ENCODE measurements at regions not wholly inside any gene's neighbourhood (a gene's known extent, or its start where the extent isn't known, plus 50 kb on each side); places are given as distances from the start of the nearest gene placed in this dataset.

DNA sequence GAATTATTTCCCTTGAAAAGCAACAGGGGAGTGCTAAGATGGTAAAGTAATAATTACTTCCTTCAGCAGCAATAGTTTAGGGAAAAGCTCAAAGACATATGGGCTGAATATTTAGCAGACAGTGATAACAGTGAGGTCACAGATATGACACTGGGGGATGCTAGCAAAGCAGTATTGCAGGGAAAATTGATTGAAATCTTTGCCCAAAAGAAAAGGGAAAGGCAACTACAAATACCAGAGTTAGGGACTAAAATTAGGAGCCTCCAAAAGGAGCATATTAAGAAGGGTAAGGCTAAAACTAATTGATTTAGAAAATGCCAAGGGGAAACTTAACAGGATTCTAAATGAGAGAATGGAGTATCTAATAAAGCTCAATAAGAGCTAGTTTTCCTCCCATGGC is 1191.3 kb upstream of the TENM3 start:
- no peak overlapping the region for H3K4me3 ChIP-seq
- TF ChIP-seq FOXP2 (optimal IDR thresholded peaks at IDR 0.05; ENCODE audit: control extremely low read depth, extremely low read length, insufficient read depth) (no peak), EZH2 (IDR thresholded peaks at IDR 0.05) (no peak), POLR2AphosphoS5 (IDR thresholded peaks at IDR 0.05; ENCODE audit: borderline replicate concordance, low read depth, low read length) (no peak)
- no peaks in the 10 kb centered on the region for H3K9me3 ChIP-seq (ENCODE audit: low read depth, low read length)
- no peaks in the 10 kb centered on the region for H3K36me3 ChIP-seq (ENCODE audit: insufficient read depth, low read length)
- no peak overlapping the region for H3K27ac ChIP-seq
- no peak overlapping the region for H3K9ac ChIP-seq (ENCODE audit: insufficient read length)
- no peak for DNase-seq (ENCODE audit: low read depth, low spot score)

DNA sequence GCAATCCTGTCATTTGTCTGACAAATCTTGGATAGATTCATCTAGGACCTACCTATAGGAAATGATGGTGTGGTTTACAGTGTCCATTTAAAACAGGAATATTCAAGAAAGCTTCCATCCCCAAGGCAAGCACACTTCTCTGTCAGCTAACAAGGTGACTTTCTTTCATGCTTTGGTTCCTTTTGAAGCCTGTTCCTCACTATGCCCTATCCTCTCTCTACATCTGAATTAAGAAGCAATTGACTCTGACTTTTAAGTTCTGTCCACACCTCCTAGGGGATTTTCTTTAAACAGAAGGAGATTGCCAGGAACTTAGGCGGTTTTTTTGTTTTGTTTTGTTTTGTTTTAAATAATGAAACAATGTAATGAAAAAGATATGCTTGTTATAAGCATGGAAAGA is 1181.4 kb upstream of the TENM3 start:
- Histone ChIP-seq H3K27ac (no peak overlapping the region), H3K9me3 (ENCODE audit: low read depth, low read length) (no peaks in the 10 kb centered on the region), H3K36me3 (ENCODE audit: insufficient read depth, low read length) (no peaks in the 10 kb centered on the region), H3K9ac (ENCODE audit: insufficient read length) (no peak overlapping the region), H3K4me3 (no peak overlapping the region)
- TF ChIP-seq EZH2 (IDR thresholded peaks at IDR 0.05): no peak
- TF ChIP-seq POLR2AphosphoS5 (IDR thresholded peaks at IDR 0.05; ENCODE audit: borderline replicate concordance, low read depth, low read length): no peak
- TF ChIP-seq FOXP2 (optimal IDR thresholded peaks at IDR 0.05; ENCODE audit: control extremely low read depth, extremely low read length, insufficient read depth): no peak
- DNase-seq (ENCODE audit: low read depth, low spot score): no peak

DNA sequence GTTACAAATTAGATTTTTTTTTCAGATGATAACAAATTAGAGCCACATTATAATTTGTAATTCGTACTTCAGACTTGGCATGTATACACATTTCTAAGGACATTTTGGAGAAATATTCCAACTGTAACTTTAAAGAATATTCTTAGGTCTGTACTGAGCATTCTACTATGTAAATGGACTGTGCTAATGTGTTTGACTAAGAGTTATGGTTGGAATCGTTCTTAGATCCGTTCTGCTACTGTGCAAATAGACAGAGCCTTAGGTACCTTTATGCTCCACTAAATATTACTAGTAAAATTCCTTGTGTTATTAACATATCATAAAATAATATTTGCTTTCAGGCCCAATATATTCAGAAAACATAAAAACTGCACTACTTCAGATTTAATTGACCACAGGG is 1180.0 kb upstream of the TENM3 start:
- DNase-seq (ENCODE audit: low read depth, low spot score): no peak
- no peak overlapping the region for H3K27ac ChIP-seq
- H3K36me3 ChIP-seq (ENCODE audit: insufficient read depth, low read length): no peaks in the 10 kb centered on the region
- no peak for TF ChIP-seq EZH2 (IDR thresholded peaks at IDR 0.05)
- no peak for TF ChIP-seq POLR2AphosphoS5 (IDR thresholded peaks at IDR 0.05; ENCODE audit: borderline replicate concordance, low read depth, low read length)
- TF ChIP-seq FOXP2 (optimal IDR thresholded peaks at IDR 0.05; ENCODE audit: control extremely low read depth, extremely low read length, insufficient read depth): no peak
- no peak overlapping the region for H3K4me3 ChIP-seq
- no peaks in the 10 kb centered on the region for H3K9me3 ChIP-seq (ENCODE audit: low read depth, low read length)
- no peak overlapping the region for H3K9ac ChIP-seq (ENCODE audit: insufficient read length)

DNA sequence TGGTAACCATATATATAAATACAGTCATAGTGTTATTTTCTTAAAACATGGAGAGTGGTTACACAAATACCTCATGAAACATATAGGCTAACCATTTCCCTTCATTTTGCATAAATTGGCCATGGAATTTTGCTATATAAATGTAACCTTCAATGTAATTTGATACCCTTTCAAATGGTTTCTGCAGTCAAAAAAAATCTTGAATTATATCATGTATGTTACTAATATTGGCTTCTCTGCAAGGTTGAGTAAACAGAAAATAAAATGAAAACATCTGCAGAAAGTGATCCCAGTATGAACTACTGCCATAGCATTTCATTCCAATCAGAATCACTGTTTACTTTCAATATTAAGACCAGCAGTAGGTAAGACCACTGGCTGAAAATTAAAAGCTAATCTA is 1165.9 kb upstream of the TENM3 start:
- H3K4me3 ChIP-seq: peak overlapping the region; percentile 57
- DNase-seq (ENCODE audit: low read depth, low spot score): no peak
- peak overlapping the region; percentile 84 for H3K27ac ChIP-seq
- no peaks in the 10 kb centered on the region for H3K9me3 ChIP-seq (ENCODE audit: low read depth, low read length)
- no peak overlapping the region for H3K9ac ChIP-seq (ENCODE audit: insufficient read length)
- H3K36me3 ChIP-seq (ENCODE audit: insufficient read depth, low read length): no peaks in the 10 kb centered on the region
- no peak for TF ChIP-seq POLR2AphosphoS5 (IDR thresholded peaks at IDR 0.05; ENCODE audit: borderline replicate concordance, low read depth, low read length)
- TF ChIP-seq FOXP2 (optimal IDR thresholded peaks at IDR 0.05; ENCODE audit: control extremely low read depth, extremely low read length, insufficient read depth): no peak
- TF ChIP-seq EZH2 (IDR thresholded peaks at IDR 0.05): no peak

DNA sequence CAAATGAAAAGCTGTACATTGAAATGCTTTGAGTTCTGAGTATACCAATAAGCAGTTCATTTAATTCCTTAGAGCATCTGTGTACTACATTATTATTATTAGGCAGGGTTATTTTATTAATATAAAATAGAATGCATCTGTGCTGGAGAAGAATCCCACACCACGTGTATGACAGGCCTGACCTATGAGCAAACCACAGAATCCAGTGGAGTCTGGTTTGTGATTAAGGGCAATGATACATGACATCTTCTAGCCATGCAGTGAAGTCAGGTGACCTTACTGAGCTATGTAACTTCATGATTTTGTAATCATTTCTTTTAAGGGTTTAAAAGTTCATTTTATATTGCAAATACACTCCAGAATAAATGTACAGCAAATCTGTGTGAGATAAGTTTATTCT is 1165.0 kb upstream of the TENM3 start:
- Histone ChIP-seq H3K36me3 (ENCODE audit: insufficient read depth, low read length) (no peaks in the 10 kb centered on the region), H3K9ac (ENCODE audit: insufficient read length) (no peak overlapping the region), H3K4me3 (no peak overlapping the region; the same call in 1 of the 2 replicates), H3K9me3 (ENCODE audit: low read depth, low read length) (no peaks in the 10 kb centered on the region), H3K27ac (peak overlapping the region; percentile 84)
- DNase-seq (ENCODE audit: low read depth, low spot score): no peak
- TF ChIP-seq FOXP2 (optimal IDR thresholded peaks at IDR 0.05; ENCODE audit: control extremely low read depth, extremely low read length, insufficient read depth) (no peak), EZH2 (IDR thresholded peaks at IDR 0.05) (no peak), POLR2AphosphoS5 (IDR thresholded peaks at IDR 0.05; ENCODE audit: borderline replicate concordance, low read depth, low read length) (no peak)

DNA sequence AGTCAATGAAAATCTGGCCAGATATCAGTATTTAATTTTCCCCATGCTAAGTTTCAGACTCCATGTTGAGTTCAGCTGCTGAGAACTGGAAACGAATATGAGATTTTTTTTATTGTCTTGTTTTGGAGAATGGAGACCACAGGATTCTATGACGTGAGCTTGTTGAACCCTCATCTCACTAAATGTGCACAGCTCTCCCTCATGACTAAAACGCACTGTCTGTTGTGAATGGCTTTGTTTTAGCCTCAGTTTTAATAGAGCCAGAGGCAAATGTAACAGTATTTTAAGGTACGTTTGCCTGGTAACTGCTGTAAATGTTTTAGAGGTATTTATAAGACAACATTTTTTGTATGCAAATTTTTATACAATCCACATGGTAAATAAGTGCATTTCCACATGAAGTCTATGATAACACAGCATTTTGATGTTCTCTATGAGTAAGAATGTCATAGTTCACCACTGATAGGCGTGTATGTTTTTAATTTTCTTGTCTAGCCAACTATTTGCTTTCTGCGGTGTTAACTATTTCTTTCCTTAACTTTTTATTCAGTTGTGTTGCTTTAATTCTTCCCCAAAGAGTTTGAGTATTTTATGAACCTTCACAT is 1159.3 kb upstream of the TENM3 start:
- no peaks in the 10 kb centered on the region for H3K36me3 ChIP-seq (ENCODE audit: insufficient read depth, low read length)
- no peak for TF ChIP-seq POLR2AphosphoS5 (IDR thresholded peaks at IDR 0.05; ENCODE audit: borderline replicate concordance, low read depth, low read length)
- no peak overlapping the region for H3K9ac ChIP-seq (ENCODE audit: insufficient read length)
- DNase-seq (ENCODE audit: low read depth, low spot score): no peak
- H3K4me3 ChIP-seq: 0 out of 2 replicates have a peak overlapping the region, but pooled peaks have one; percentile 45
- H3K9me3 ChIP-seq (ENCODE audit: low read depth, low read length): no peaks in the 10 kb centered on the region
- peak overlapping the region; percentile 40 for H3K27ac ChIP-seq

DNA sequence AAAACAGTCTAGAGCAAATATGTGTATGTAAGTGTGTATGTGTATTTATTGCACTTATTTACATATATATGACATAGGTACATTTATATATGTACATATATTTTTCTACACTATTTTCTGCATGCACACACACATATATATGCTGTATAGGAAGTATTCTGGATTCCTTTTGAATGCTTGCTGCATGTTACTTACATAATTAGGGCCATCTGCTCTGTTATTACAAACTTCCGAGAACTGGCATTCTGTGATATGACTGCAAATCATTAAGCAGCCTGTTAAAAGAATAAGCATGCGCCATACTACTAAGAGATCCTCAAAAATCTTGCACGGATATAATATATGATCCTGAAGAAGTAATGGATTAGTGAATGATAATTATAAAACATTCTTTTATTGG is 1157.6 kb upstream of the TENM3 start:
- no peak overlapping the region for H3K9ac ChIP-seq (ENCODE audit: insufficient read length)
- H3K36me3 ChIP-seq (ENCODE audit: insufficient read depth, low read length): no peaks in the 10 kb centered on the region
- DNase-seq (ENCODE audit: low read depth, low spot score): no peak
- no peak overlapping the region for H3K4me3 ChIP-seq
- no peak for TF ChIP-seq EZH2 (IDR thresholded peaks at IDR 0.05)
- TF ChIP-seq POLR2AphosphoS5 (IDR thresholded peaks at IDR 0.05; ENCODE audit: borderline replicate concordance, low read depth, low read length): no peak
- TF ChIP-seq FOXP2 (optimal IDR thresholded peaks at IDR 0.05; ENCODE audit: control extremely low read depth, extremely low read length, insufficient read depth): no peak
- no peaks in the 10 kb centered on the region for H3K9me3 ChIP-seq (ENCODE audit: low read depth, low read length)
- peak overlapping the region; percentile 62; the same call in 1 of the 2 replicates for H3K27ac ChIP-seq

DNA sequence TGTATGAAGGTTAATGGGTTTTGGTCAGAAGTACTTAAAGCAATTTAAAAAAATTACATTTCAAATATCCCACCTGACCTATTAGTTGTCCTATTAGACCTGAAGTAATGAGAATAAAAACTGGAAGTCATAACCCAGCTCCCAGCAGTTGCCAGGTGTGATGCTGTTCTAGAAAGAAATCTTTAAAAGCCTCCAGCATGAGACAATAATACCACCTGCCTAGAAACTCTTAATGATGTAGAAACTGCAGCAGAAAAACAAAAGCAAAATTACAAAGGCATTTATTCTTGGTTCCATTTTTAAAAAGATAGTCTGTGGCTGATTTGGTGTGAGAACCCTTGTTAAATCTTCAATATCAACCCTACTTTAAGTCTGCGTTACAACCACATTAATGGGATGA is 1137.7 kb upstream of the TENM3 start:
- H3K36me3 ChIP-seq (ENCODE audit: insufficient read depth, low read length): no peaks in the 10 kb centered on the region
- no peak for TF ChIP-seq POLR2AphosphoS5 (IDR thresholded peaks at IDR 0.05; ENCODE audit: borderline replicate concordance, low read depth, low read length)
- no peak for TF ChIP-seq FOXP2 (optimal IDR thresholded peaks at IDR 0.05; ENCODE audit: control extremely low read depth, extremely low read length, insufficient read depth)
- no peak for TF ChIP-seq EZH2 (IDR thresholded peaks at IDR 0.05)
- DNase-seq (ENCODE audit: low read depth, low spot score): no peak
- no peak overlapping the region for H3K27ac ChIP-seq
- H3K4me3 ChIP-seq: no peak overlapping the region
- H3K9ac ChIP-seq (ENCODE audit: insufficient read length): no peak overlapping the region
- no peaks in the 10 kb centered on the region for H3K9me3 ChIP-seq (ENCODE audit: low read depth, low read length)

DNA sequence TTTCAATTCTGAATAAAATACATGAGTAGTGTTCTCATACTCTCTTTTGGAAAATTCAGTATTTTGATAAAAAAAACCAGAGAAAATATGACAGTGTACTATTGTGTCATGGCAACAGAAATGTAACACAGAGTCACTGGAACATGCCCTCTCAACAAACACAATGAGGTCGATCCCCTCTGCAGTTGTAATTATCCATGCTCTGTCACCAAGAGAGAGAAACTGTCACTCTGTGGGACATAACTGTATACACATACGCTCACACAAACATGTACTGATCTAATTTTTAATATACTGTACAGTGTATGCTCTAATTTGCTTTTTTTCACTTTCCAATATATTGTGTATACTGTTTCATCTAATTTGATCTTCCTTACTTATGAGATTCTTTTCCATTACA is 1136.8 kb upstream of the TENM3 start:
- Histone ChIP-seq H3K9me3 (ENCODE audit: low read depth, low read length) (no peaks in the 10 kb centered on the region), H3K36me3 (ENCODE audit: insufficient read depth, low read length) (no peaks in the 10 kb centered on the region), H3K4me3 (no peak overlapping the region), H3K9ac (ENCODE audit: insufficient read length) (no peak overlapping the region), H3K27ac (no peak overlapping the region)
- DNase-seq (ENCODE audit: low read depth, low spot score): no peak
- TF ChIP-seq EZH2 (IDR thresholded peaks at IDR 0.05) (no peak), FOXP2 (optimal IDR thresholded peaks at IDR 0.05; ENCODE audit: control extremely low read depth, extremely low read length, insufficient read depth) (no peak), POLR2AphosphoS5 (IDR thresholded peaks at IDR 0.05; ENCODE audit: borderline replicate concordance, low read depth, low read length) (no peak)
